AG09309 (cell line): ENCODE measurements at regions not wholly inside any gene's neighbourhood (a gene's known extent, or its start where the extent isn't known, plus 50 kb on each side); places are given as distances from the start of the nearest gene placed in this dataset.

Experiments
- DNase-seq: peaks from one replicate; pipeline ENCODE4 v3.0.0-alpha.2; 2010; ENCODE audit warnings: low read depth
- H3K4me3 ChIP-seq: 2 replicates; pipeline ENCODE4 v1.5.1; 2011; ENCODE audit warnings: mild to moderate bottlenecking, low read depth, low read length, moderate library complexity; ENCODE audit not compliant: control insufficient read depth
- CTCF ChIP-seq: IDR thresholded peaks from 2 replicates; pipeline ENCODE4 v1.5.1; 2011; ENCODE audit warnings: mild to moderate bottlenecking, low read depth, low read length, inconsistent platforms; ENCODE audit not compliant: insufficient read depth, control insufficient read depth; ENCODE audit errors: missing control alignments

GRCh38 chr6:10194816-10195672, 219.8 kb downstream of the TFAP2A start:
- no peak for TF ChIP-seq CTCF
- no peak overlapping the region for H3K4me3 ChIP-seq
- DNase-seq = no peak

GRCh38 chr6:10193321-10193720, 221.6 kb downstream of the TFAP2A start:
- H3K4me3 ChIP-seq = no peak overlapping the region
- no peak for TF ChIP-seq CTCF
- DNase-seq = no peak

- no peak for TF ChIP-seq CTCF
- DNase-seq = no peak
- H3K4me3 ChIP-seq = no peak overlapping the region
Observed at GRCh38 chr6:10190042-10190441, 224.8 kb downstream of the TFAP2A start.

GRCh38 chr6:10184371-10185227, 230.3 kb downstream of the TFAP2A start:
- DNase-seq = no peak
- H3K4me3 ChIP-seq = no peak overlapping the region
- no peak for TF ChIP-seq CTCF

- H3K4me3 ChIP-seq = no peak overlapping the region
- no peak for DNase-seq
- no peak for TF ChIP-seq CTCF
Observed at GRCh38 chr6:10180138-10181074, 234.5 kb downstream of the TFAP2A start.

GRCh38 chr6:10177704-10178103, 237.2 kb downstream of the TFAP2A start:
- TF ChIP-seq CTCF = no peak
- DNase-seq = no peak
- H3K4me3 ChIP-seq = no peak overlapping the region
